NB4 (cell line): ENCODE measurements at regions not wholly inside any gene's neighbourhood (a gene's known extent, or its start where the extent isn't known, plus 50 kb on each side); places are given as distances from the start of the nearest gene placed in this dataset.

Experiments used
- POLR2A ChIP-seq: IDR thresholded peaks from 2 replicates; pipeline ENCODE4 v1.6.1; 2011; ENCODE audit warnings: mild to moderate bottlenecking; ENCODE audit not compliant: insufficient read length; ENCODE audit errors: extremely low read depth
- TF ChIP-seq, protein P1 (sequence below): IDR thresholded peaks from one replicate; pipeline ENCODE4 v1.5.1; 2012; ENCODE audit warnings: low read depth, low read length
- TF ChIP-seq, protein P2 (sequence below): IDR thresholded peaks from 2 replicates; pipeline ENCODE4 v1.6.1; 2011; ENCODE audit warnings: low read depth, low read length

GRCh38 chr2:196315388-196316049, 144.1 kb upstream of the STK17B start:
- TF ChIP-seq, protein P1, sequence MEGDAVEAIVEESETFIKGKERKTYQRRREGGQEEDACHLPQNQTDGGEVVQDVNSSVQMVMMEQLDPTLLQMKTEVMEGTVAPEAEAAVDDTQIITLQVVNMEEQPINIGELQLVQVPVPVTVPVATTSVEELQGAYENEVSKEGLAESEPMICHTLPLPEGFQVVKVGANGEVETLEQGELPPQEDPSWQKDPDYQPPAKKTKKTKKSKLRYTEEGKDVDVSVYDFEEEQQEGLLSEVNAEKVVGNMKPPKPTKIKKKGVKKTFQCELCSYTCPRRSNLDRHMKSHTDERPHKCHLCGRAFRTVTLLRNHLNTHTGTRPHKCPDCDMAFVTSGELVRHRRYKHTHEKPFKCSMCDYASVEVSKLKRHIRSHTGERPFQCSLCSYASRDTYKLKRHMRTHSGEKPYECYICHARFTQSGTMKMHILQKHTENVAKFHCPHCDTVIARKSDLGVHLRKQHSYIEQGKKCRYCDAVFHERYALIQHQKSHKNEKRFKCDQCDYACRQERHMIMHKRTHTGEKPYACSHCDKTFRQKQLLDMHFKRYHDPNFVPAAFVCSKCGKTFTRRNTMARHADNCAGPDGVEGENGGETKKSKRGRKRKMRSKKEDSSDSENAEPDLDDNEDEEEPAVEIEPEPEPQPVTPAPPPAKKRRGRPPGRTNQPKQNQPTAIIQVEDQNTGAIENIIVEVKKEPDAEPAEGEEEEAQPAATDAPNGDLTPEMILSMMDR: no peak
- no peak for TF ChIP-seq POLR2A
- TF ChIP-seq, protein P2, sequence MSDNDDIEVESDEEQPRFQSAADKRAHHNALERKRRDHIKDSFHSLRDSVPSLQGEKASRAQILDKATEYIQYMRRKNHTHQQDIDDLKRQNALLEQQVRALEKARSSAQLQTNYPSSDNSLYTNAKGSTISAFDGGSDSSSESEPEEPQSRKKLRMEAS: no peak
